Prostate gland (tissue), 2 donors: ENCODE measurements at regions not wholly inside any gene's neighbourhood (a gene's known extent, or its start where the extent isn't known, plus 50 kb on each side); places are given as distances from the start of the nearest gene placed in this dataset.

Source experiments
- POLR2A ChIP-seq: fragments of 450-650 bp; IDR thresholded peaks from one replicate; pipeline ENCODE4 v1.6.1; 2016; ENCODE audit warnings: antibody characterized with exemption, mild to moderate bottlenecking
- POLR2AphosphoS5 ChIP-seq: sonication (generic); formaldehyde crosslinking; IDR thresholded peaks from one replicate; pipeline ENCODE4 v1.6.1; 2017; ENCODE audit warnings: antibody characterized with exemption
- TF ChIP-seq, protein P1 (sequence below), 4 experiments: fragments of 200-600 bp in 2 of 4; fragments of 450-650 bp in 2 of 4; sonication (generic) in 2 of 4; IDR thresholded peaks; 1 replicate in 3 of 4; 2 replicates in 1 of 4; pipeline ENCODE4 v1.5.1; 2016 to 2019; ENCODE audit warnings: antibody characterized with exemption in 4 of 4, mild to moderate bottlenecking in 2 of 4, moderate library complexity in 2 of 4

DNA sequence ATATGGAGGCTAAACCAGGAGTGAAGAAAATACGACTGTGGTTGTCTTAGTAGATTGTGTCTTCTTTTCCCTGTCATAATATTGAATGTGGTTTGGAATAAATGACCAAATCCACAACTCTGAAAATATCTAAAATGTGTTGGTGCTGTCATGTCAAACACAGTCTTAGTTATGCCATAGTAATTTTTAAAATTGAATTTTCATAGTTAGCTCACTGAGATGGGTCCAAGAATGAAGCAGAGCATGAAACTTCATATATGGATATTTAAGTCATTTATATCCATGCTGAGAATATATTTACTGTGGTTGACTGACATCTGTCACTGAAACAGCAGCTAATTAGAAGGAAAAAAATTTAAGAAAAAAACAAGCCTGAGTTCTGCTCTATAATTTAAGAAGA, 260.4 kb upstream of the ATP10B start:
- no peak for TF ChIP-seq POLR2AphosphoS5
- TF ChIP-seq, protein P1, sequence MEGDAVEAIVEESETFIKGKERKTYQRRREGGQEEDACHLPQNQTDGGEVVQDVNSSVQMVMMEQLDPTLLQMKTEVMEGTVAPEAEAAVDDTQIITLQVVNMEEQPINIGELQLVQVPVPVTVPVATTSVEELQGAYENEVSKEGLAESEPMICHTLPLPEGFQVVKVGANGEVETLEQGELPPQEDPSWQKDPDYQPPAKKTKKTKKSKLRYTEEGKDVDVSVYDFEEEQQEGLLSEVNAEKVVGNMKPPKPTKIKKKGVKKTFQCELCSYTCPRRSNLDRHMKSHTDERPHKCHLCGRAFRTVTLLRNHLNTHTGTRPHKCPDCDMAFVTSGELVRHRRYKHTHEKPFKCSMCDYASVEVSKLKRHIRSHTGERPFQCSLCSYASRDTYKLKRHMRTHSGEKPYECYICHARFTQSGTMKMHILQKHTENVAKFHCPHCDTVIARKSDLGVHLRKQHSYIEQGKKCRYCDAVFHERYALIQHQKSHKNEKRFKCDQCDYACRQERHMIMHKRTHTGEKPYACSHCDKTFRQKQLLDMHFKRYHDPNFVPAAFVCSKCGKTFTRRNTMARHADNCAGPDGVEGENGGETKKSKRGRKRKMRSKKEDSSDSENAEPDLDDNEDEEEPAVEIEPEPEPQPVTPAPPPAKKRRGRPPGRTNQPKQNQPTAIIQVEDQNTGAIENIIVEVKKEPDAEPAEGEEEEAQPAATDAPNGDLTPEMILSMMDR (IDR thresholded peaks at IDR 0.05), result no peak
- TF ChIP-seq POLR2A, result no peak
